NOMO-1 treated with dmso at 0.1 percent for 144 hours (cell line): ENCODE measurements at regions not wholly inside any gene's neighbourhood (a gene's known extent, or its start where the extent isn't known, plus 50 kb on each side); places are given as distances from the start of the nearest gene placed in this dataset.
"Not testable (repeated sequence)": the region's sequence is repeated elsewhere in the genome, so short reads cannot be mapped to it uniquely, and the experiment has no call there.

ENCODE experiments used
- DNase-seq: peaks from one replicate; lab custom pipeline; 2025; ENCODE audit not compliant: unreplicated experiment; lab: John Stamatoyannopoulos, UW

DNA sequence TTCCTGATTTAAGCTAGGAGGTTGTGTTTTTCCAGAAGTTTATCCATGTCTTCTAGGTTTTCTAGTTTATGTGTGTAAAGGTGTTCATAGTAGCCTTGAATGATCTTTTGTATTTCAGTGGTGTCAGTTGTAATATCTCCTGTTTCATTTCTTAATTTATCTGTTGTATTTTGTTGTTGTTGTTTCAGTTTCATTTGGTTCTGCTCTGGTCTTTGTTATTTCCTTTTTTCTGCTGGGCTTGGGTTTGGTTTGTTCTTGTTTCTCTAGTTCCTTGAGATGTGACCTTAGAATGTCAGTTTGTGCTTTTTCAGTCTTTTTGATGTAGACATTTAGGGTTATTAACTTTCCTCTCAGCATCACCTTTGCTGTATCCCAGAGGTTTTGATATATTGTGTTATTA lies 62.8 kb downstream of the SCP2D1 start:
- DNase-seq = not testable (repeated sequence)

DNA sequence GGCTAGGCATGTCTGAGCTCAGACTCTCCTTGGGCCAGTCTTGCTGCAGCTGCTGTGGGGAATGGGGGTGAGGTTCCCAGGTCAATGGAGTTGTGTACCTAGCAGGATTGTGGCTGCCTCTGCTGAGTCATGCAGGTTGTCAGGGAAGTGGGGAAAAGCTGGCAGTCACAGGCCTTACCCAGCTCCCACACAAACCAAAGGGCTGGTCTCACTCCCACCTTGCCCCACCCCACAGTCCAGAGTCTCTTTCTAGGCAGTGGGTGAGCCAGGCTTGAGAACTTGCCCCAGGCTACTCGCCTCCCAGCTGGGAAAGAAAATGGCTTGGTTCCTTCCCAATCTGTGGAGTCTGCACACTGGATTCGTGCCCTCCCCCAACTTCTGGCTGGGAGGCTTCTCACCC lies 65.7 kb downstream of the SCP2D1 start:
- DNase-seq = no peak

DNA sequence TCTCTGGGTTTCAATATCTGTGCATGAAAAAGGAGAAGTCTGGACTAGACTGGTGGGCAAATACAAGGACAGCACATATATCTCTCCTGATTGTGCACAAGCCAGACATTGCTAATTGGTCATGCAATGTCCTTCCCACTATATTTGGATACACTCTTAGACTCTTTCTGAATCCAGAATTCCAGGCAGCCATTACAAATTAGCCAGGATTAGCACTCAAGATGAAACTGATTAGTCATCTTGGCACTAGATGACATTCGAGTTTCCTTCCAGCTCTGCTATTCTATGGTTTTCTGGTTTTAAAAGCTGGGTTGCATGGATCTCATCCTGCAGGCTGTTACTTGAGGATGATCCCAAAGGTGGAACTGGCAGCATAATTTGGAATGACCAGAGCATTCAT lies 73.2 kb downstream of the SCP2D1 start:
- DNase-seq = no peak

DNA sequence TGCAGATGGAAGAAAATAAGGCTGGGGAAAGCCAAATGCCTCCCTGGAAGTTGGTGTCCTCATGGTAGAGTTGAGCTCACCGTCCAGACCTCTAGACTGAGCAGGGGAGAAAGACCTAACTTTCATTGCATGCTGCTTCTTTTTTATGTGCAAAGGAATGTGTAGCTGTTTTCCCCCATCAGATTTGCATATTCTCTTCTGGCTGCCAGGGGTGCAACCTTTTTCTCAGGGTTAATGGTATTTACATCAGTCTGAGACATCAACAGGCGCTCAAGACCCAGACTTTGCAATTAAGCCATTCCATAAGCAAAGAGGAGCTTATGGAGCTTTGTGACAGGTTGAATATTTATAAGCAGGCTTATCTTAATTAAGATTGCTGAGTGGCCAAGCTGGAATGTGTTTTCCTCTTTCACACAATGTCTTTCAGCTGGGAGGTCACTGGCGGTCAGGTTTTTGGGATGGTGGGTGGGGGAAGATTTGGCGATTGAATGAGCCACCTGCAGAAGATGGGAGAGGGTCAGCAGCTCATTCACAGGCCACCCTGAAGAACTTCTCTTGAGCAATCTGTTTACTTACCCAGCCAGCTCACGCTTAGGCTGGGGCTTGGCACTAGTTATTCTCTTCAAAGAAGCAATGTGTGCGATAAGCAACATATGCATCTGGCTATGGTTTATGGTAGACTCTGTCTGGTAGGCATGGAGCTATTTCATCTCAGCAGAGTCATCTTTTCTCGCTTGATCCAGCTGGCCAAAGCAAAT lies 88.6 kb downstream of the SCP2D1 start:
- no peak for DNase-seq

DNA sequence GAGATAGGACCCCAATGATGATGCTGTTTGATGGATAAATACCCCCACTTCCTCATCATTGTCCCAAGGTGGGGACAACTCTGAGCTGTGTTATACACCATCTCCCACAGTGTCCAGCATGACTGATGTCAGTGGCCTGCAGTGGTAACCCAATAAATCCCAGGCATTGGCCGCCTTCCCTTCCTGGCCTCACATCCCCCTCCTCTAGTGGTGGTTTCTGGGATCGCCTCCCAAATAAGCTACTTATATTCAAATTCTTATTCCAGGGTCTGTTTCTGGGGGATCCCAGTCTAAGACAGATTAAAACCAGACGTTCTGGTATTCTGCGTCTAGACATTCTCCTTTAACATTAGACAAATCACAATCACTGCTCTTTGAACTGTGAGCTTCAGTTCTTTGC lies 90.6 kb downstream of the SCP2D1 start:
- no peak for DNase-seq

DNA sequence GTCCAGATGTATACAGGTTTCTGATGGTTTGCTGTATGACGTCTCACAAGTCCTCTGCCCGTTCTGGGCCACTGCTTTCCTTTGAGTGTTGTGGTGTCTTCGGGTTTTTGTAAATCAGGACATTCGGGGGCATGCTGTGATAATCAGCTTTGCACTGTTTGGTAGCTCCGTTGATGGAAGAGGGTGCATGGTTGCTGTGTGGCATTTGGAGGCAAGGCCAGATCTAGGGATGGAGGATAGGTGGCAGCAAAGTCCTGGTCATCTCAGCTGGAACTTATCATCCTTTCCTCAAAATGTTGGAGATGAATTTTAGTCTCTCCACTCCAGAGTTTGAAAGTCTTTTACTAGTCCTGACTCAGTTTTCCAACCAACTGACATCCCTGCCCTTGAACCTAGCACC lies 91.0 kb downstream of the SCP2D1 start:
- peak; percentile 1 for DNase-seq

DNA sequence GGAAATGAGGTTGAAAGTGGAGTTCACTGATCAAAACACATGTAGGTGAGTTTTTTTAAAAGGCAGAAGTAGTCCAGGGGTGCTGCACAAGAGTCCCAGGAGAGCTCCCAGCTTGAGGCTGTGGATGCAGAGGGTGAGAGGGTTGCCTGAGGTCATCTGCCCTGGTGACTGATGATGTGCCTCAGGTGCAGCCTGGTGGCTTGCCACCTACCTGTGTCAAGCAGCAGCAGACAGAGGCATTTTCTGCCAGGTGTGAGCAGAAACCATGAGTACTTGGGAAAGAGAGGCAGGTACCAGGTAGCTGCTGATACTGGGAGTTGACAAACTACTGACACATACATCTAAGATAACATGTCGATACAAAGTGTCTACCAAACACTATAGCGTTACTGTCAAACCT lies 92.5 kb downstream of the SCP2D1 start:
- no peak for DNase-seq

DNA sequence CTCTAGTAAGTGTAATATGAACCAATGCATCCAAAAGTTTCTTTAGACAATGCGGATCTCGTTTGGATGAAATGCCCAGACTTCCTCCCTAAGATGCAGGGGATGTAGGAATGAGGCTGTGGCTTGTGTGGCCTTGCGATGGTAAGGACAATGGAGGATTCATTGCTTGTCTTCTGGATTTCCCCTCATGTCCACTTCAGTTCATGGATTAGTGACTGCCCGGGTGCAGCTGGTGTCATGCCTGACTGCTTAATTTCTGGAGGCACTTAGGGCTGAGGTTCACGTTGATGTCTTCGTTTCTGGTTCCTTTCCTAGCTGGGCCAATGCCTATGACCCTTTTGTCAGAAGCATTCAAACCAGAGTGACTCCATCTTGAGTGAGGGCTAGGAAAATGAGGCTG lies 93.8 kb downstream of the SCP2D1 start:
- no peak for DNase-seq

DNA sequence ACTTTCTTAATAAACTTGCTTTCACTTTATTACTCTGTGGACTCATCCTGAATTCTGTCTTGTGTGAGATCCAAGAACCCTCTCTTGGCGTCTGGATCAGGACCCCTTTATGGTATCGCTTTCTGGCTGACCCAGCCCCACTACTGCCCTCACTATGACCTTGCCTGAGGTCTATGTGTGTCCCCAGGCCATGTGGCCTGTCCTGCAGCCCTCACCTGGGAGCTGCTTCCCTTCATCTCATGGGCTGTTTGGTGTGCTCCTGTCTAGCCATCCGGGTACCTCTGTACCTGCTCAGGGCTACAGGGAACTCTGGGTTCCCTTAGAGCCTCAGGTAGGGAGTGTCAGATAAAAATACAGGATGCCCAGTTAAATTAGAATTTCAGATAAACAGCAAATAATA lies 94.5 kb downstream of the SCP2D1 start:
- DNase-seq = no peak

DNA sequence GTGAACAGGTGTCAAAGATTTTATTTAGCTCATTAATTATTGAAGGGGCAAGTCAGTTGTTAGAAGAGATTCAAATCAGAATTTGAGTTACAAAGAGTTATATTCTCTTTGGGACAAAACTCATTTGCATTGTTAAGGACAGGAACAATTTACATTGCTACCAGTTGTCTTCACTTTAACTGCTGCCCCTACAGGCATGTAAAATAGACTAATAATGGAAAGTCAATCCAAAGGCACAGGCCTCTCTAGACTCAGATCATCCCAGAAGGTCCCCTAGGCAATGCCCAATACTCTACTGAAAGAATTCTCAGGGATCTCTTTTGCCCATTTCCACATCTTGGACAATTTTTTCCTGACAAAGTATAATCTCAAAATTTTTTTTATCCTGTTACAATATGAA lies 95.7 kb downstream of the SCP2D1 start:
- no peak for DNase-seq

DNA sequence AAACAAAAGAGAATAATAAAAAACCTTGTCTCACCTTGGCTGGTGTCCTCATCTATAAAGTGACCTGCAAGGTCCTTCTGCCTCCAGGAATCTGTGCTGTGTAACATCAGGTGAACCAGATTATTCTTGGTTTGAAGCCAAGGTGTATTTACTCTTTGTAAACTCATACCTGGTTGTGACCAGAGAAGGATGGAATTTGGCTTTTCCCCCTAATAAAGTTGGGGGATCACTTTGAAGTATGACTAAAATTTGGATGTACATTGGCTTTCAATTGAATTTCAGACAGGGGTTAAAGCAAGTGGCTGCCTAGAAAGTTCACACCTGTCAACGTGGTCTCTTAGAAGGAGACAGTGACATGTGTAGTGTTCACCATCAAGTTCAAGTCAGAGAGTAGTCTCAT lies 100.1 kb downstream of the SCP2D1 start:
- no peak for DNase-seq

DNA sequence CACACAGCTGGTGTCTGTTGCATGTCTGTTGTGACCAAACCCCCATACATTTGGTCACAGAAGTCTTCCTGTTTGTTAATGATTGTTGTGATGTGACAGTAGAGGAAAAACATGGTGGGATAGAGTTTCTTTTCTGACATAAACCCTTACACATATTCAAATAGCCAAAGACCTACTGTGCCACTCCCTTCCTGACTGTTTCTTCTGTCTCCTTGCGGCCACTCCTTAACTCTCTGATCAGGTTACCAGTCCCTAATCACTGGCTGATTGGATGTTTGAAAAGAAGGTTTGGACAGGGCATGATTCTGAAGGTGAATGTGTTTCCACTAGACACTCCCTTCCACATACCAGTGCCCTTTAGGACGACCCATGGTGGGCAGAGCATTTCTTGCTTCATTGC lies 101.2 kb downstream of the SCP2D1 start:
- DNase-seq = no peak

DNA sequence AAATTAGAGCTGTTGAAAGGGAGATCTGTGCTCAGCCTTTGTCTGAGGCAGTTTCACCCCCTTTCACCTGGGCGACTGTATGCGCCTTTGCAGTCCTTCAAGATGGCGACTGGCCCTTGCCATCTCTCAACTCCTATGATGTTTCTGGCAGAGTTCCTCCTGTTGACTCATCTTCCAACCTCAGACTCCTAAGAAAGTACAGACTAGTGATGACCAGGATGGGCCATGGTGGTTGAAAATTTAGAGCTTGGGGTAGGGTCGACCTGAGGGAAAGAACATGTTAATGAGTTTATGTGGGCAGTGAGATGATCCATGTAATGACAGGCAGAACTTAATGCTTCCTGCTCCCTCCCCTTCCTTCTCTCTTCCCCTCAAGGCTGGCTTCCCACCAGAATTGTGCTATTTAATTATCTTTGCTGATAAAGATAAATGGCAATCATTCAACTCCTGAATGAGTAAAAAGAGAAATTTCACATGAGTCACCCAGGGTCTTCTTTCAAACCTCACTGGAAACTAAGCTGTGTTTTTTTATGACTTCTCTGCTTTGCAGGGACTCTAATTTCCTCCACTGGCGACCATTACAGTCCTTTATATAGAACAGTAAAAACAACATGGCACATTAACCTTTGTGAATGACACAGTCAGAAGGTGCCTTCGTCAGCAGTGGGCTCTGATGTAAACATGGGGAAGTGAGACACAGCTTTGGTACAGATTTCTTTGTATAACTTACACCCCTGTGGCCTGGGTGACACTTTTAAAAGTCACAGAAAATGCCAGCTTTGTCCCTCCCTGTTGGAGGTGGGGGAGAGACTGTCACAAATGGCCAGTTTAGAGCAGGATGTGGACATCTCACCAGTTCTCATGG lies 103.5 kb downstream of the SCP2D1 start:
- no peak for DNase-seq

DNA sequence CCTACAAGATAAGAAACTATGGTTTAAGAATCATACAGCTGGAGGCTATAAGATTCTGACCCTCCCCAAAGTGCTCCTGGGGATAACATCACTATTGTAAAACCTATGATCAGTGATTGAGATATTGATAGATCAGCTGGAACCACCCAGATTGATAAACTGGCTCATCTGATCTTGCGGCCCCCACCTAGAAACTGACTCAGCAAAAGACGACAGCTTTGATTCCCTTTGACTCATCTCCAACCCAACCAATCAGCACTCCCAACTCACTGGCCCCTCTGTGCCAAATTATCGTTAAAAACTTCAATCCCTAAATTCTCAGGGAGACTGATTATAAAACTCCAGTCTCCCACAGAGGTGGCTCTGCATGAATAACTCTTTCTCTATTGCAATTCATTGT lies 106.4 kb downstream of the SCP2D1 start:
- no peak for DNase-seq

DNA sequence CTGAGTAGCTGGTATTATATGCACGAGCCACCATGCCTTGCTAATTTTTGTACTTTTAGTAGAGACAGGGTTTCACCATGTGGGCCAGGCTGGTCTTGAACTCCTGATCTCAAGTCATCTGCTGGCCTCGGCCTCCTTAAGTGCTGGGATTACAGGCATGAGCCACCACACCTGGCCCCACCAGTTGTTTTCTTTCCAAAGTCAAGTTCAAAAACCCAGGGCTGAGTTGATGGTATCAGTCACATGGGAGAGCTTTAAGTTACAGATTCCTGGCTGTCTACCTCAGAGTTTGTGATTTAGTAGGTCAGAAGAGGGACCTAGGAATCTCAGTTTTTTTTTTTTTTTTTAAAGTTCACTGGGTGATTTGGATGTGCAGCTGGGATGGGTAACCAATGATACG lies 107.7 kb downstream of the SCP2D1 start:
- no peak for DNase-seq

DNA sequence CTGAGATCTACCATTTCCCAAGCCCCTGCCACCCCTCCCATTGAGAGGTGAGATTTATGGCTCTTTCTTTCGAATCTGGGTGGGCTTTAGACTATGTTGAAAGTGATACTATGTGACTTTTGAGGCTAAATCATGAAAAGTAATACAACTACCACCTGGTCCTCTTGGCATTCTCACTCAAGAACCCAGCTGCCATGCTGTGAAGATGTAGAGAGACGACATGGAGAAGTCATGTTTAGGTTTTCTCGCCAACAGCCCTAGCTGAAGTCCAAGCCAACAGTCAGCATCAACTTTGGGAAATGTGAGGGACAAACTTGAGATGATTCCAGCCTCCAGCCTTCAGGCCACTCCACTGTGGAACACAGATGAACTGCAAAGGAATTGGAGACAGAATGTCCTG lies 108.7 kb downstream of the SCP2D1 start:
- no peak for DNase-seq

DNA sequence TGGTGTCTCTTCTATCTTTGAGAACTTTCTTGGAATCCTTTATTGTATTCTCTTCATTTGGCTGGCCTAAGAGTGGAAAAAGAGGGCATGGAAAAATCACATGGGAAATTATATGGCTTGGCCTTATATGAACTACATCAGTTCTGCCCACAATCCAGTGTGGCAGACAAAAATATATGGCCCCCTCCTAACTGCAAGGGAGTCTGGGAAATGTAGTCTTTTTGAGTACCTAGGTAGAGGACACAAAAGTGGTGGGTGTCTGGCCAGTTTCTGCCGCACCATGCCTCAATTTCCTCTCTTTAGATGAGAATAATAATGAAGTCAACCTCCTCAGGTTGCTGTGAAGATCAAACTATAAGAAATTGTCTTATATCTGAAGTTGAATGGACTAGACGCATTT lies 109.3 kb downstream of the SCP2D1 start:
- no peak for DNase-seq

DNA sequence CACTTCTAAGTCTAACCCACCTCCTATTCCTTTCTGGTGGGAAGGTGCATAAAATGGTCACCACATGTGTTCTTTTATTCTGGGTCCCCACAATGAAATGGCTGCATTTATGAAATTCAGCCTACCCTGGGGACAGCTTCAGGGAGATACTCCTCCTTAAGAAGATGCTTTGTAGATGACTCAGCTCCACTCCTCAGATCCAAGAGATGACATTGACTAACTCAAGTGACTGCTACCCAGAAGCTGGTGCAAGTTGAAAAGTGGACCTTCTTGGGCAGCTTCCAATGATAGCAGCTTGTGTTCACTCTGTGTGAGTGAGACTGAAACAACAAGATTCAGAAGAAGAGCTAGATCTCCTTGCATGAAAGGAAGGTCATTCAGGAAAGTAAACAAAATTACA lies 113.4 kb downstream of the SCP2D1 start:
- DNase-seq = no peak

DNA sequence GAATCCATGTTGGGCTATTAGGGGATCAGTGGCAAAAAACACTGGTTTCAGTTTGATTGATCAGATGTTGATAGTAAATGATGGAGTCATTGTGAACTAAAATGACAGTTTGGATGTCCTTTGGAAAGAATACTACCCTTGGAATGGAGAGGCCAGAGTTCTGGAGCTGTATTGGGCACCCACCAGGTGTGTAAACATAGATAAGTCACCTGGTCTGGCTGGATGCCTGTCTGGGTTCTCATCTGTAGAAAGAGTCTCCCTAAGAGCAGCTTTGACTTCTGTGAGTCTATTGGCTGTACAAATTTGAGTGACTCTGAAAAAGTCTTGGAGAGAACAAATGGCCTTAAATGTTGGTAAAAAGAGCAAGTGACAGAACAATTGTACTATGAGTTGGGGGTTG lies 115.0 kb downstream of the SCP2D1 start:
- no peak for DNase-seq

DNA sequence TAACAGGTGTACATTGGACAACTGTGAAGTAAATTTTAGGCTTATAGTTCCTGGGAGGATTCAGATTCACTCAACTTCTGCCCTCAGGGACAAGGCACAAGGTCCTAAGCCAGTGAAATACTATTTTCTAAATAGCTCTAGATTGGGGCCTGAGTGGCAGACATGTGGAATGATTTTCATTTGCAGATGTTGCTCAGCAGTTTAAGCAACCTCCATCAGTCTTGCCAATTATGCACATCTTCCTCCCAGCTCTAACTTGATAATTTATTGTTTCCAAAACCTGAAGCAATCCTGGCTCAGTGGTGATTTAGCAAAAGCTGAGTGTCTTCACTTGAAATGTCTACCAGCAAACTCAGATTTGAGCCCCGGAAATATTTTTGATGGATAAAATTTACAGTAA lies 116.2 kb downstream of the SCP2D1 start:
- no peak for DNase-seq

DNA sequence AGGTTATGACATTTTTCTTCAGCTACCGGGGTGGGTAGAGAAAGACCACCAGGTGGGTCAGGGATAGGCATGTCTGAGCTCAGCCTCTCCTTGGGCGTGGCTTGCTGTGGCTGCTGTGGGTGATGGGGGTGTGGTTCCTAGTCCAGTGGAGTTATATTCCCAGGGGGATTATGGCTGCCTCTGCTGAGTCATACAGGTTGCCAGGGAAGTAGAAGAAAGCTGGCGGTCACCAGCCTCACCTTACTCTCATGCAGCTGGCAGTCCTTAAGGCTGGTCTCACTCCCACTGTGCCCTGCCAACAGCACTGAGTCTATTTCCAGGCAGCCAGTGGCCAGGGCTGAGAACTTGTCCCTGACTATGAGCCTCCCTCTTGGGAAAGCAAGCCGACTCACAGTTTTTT lies 130.0 kb downstream of the SCP2D1 start:
- no peak for DNase-seq

DNA sequence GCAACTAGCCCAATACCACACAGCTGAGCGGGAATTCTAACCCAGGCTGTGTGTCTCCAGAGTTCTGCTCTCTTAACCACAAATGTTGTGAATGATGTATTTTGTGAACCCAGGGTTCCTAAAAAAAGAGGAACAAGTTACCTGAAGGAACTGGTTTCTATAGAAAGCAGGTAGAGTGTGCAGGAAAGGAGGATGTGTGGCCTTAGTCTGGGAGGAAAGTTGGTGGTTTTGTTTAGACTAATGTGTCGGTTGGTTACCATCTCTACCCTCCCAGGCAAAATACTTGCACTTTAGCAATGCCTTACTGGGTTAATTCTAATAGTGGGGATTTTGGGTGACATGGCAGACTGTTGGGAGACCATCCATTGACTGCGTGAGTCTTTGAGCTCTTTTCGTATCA lies 143.3 kb downstream of the SCP2D1 start:
- no peak for DNase-seq

DNA sequence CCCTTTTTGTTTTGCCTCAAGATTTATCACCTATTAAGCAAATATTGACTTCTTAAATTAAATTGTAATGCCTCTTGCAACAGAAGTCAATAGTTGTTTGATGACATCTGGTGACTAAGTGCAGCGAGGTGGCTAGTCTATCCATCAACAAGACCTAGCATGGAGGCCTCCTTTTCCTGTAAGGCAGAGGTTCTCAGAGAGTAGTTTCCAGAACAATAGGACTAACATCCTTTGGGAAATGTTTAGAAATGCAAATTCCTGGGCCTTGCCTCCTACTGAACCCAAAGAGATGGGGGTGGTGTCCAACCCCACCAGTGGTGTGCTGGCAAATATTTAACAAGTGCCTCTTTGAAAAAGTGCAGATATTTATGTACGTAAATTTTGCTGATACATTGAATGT lies 143.7 kb downstream of the SCP2D1 start:
- DNase-seq = no peak
